Hematopoietic multipotent progenitor cell treated with erythropoietin and hydrocortisone succinate and interleukin-3 and kit ligand, for 8 days (in vitro differentiated cells): ENCODE measurements at regions not wholly inside any gene's neighbourhood (a gene's known extent, or its start where the extent isn't known, plus 50 kb on each side); places are given as distances from the start of the nearest gene placed in this dataset.
"Not testable (repeated sequence)": the region's sequence is repeated elsewhere in the genome, so short reads cannot be mapped to it uniquely, and the experiment has no call there.

Experiments
- DNase-seq: peaks from one replicate; pipeline ENCODE4 v3.0.0-alpha.2; 2015

DNA sequence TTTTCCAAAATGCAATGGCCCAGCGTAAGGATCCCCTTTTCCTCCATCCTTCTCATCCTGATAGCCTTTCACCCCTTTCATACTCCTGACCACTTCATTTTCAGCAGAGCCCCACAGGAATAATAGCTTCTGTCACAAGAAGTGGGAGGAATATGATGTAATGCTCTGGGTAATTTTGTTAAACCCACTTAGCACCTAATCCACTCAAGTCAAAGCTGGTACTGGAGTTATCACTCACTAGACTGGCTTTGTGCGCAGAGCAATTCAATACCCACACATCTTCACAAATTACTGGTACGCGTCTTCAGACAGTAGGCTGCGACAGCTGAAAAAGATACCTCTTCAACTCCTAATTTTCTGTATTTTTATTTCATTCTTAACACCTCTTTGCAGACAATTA is 2232.8 kb upstream of the WWC1 start:
- DNase-seq: no peak

DNA sequence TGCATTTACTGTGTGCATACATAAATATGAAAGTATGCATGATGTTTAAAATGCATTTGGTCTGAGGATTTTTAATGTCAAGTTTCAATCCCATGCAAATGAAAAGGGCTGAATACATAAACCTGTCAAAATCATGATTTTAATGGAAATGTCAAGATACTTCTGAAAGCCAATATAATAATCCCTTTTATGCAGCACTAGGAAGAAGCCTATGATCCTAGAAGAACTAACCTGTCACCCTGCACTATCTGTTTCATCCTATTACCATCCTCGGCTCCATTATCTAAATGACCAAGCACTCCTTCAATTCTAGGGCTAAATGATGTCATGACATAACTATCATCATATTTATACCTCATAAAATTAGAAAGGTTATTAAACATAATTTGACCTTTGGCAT is 2229.4 kb upstream of the WWC1 start:
- DNase-seq: no peak

DNA sequence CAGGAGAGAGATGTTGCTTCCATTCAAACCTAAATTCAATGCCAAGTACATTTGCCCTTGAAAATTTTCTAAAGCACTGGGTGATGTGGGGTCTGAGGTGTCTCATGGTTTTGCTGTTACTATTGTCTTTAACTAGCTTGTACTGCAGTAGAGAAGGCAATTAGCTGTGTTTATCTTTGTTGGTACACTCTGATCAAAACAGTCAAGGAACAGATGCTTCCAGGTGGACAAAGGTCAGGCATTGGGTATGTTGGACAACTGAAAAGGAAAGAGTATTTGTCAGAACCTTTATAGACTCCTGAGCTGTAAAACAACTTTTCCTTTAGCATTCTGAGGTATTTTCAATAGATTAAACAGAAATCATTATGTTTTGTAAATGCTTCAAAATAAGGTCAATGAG is 2228.7 kb upstream of the WWC1 start:
- DNase-seq: no peak

DNA sequence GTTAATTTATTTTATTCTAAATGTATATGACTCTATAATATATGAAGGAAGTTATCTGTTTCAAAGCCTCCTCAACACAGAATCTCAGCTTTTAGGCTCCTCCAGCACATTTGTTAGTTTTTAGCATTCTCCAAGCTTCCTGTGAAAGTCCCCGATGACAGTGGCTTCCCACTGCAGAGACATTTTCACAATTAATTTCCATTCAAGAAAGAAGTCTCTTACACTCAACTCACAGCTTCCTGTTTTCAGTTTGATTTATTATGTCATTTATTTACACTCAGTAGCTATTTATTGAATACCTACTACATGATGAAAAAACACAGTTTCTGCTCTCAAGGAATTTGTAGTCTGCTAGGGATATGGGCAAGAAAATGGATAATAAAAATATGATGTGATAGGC is 2228.2 kb upstream of the WWC1 start:
- DNase-seq: no peak

- no peak for DNase-seq
Observed at GRCh38 chr5:166068547-166069335, 2222.7 kb upstream of the WWC1 start.

DNA sequence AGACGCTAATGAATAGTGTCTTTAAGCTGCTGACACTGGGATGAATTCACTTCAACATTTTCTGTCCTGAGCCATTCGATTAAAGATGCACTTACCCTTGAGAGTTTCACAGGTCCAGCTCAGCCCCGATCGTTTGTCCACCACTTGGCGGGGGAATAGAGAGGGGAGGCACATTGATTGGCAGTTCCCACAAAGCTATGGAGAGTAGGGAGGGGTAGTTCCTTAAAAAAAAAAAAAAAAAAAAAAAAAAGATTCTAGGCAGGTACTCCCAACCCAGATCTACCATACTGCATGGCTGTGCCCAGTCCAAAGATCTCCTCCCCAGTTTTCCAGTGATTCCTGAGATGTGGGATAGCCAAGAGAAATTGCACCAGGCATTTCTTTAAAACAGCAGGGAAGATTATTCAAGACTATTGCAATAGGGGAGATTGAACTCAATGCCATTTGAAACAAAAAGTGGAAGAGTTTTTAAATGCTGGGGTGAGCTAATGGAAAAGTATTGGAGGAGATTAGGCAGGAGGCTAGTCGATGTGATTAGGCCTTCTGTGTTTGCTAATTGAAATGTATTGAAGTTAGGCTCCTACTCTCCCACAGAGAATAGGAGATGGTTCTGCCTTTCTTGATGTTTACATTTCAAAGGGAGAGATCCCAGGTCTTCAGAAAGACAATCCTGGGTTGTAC is 2217.4 kb upstream of the WWC1 start:
- no peak for DNase-seq

GRCh38 chr5:166074582-166075481 is 2216.6 kb upstream of the WWC1 start:
- DNase-seq: no peak

DNA sequence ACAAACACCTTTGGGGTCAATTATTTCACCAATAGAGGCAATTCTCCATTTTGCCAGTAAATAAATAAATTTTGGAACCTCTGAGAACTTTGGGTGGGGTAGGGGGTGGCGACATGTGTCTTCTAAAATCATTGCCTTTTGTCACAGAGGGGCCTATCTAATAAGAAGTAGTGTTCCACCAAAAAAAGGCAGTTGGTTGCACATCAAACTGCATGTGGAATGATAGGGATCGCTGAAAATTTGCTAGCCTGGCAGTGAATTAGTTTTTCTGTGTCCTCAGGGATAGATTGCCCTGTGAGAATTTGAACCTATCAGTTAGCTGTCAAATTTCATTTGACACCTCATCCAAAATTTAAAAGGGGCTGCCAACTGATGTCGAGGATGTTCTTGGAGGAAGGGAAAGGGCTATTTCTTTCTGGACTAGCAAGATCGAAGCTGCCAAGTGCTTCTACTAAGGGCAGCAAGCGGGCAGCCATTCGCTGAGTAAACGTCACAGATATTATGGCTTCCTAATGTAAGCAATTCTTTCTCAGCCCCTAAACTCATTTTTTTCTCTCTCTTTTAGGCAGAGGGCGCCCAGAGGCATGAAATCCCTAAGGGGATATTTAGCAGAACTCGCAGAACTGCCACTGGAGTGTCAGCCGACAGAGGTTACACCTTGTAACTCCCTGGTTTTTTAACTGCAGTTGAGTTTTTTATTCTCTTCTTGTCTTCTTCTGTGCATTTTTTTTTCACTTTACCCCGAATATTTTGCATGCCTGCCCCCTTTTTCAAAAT is 2208.1 kb upstream of the WWC1 start:
- DNase-seq: no peak

DNA sequence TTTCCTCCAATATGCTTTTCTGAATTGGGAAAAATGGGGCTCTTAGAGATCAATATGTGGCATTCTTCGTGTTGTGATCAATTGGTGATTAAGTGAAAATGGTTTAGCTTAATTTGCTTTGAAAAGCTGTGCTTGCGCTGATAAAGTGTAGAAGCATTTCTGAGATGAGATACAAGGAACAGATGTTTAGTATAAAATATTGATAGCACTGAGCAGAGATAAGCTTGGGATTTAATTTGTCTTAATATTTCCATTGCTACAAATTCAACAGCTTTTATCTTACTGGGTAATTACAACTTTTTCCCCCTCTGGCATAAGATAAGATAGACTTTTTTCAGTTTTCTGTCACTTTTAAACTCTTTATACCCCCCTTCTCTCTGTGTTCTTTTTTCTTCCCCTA is 2204.9 kb upstream of the WWC1 start:
- DNase-seq: no peak

GRCh38 chr5:166088389-166089039 is 2202.9 kb upstream of the WWC1 start:
- no peak for DNase-seq

DNA sequence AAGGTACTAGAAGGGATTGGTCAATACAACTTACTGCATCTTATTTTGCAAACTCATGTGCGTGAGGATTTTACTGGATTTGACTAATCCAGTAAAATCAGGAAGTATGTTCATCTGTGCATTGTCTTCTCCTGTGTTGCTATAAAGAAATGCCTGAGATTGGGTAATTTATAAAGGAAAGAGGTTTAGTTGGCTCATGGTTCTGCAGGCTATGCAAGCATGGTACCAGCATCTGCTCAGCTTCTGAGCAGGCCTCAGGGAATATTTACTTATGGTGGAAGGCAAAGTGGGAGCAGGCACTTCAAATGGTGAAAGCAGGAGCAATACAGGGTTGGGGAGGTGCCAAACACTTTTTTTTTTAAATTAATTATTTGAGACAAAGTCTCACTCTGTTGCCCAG is 2199.5 kb upstream of the WWC1 start:
- DNase-seq: no peak

- no peak for DNase-seq
Observed at GRCh38 chr5:166093312-166093711, 2198.1 kb upstream of the WWC1 start.

DNA sequence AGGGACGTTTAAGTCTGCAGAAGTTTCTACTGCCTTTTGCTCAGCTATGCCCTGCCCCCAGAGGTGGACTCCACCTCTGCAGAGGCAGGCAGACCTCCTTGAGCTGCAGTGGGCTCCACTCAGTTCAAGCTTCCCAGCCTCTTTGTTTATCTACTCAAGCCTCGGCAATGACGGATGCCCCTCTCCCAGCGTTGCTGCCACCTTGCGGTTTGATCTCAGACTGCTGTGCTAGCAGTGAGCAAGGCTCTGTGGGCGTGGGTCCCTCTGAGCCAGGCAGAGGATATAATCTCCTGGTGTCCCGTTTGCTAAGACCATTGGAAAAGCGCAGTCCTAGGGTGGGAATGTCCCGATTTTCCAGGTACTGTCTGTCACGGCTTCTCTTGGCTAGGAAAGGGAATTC is 2188.5 kb upstream of the WWC1 start:
- no peak for DNase-seq

DNA sequence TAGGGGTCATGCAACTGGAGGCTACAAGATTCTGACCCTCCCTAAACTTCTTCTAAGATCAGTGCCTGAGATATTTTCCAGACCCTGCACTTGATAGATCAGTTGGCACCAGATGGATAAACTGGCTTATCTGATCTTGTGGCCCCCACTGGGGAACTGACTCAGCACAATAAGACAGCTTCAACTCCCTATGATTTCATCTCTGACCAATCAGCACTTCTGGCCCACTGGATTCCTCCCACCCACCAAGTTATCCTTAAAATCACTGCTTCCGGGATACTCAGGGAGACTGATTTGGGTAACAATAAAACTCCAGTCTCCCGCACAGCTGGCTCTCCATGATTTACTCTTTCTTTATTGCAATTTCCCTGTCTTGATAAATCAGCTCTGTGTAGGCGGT is 2180.4 kb upstream of the WWC1 start:
- DNase-seq: no peak

DNA sequence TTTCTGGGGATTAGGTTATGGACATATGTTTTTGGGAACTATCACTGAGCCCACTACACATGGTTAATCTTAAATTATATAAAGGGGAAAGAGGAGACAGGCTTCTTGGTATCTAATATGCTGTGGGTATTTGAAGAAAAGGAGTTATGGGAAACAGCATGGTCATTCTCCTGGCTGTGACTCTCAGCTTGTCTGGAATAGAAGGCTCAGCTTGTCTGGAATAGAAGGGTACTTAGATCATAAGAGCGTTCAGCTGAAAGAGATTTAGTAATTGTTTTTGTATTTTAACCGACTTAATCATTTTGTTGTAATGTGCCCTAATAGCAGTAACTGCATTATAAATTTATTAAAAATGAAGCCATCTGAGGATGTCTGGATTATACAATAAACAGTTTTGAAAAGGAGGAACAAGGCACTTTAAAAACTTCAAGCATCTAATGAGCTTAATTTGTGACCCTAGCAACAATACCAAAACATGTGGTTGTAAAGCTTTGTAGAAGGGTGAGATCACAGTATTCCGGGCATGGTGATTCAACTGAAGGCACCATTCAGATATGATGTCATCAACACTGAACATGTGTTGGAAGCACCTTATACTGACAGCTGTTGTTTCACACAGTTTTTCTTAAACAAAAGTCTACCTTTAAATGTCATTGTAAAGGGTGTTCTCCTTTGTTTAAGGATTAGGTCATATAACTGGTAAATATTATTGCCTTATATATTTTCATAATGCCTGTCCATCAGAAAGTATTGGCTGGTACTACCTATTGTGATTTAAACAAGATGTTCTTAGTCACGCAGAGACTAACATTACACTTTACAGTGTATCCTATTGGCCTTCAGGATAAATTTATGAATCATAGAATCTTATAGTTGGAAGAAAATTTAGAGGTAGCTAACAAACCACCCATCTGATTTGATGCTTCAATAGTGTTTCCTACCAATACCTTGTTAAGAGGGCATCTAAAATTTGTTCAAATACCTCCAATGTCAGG is 2174.1 kb upstream of the WWC1 start:
- no peak for DNase-seq

- DNase-seq: no peak
Observed at GRCh38 chr5:166119506-166119905, 2171.9 kb upstream of the WWC1 start.

DNA sequence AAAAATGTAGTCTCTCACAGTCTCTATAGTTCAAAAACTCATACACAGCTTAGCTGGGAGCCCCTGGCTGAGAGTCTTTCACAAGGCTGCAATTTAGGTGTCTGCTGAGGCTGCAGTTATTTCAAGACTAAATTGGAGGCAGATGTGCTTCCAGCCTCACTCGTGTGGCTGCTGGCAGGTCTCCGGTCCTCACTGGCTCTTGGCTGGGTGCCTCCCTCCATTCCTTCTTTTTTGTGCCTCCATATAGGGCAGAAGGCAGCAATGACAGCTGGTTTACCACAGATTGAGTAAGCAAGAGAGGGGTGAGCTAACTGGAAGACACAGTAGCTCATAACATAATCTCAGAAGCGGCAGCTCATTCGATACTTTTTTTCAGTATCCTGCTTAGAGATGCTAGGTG is 2167.7 kb upstream of the WWC1 start:
- no peak for DNase-seq

- DNase-seq: no peak
Observed at GRCh38 chr5:166127766-166128570, 2163.5 kb upstream of the WWC1 start.

- not testable (repeated sequence) for DNase-seq
Observed at GRCh38 chr5:166145107-166145506, 2146.3 kb upstream of the WWC1 start.

DNA sequence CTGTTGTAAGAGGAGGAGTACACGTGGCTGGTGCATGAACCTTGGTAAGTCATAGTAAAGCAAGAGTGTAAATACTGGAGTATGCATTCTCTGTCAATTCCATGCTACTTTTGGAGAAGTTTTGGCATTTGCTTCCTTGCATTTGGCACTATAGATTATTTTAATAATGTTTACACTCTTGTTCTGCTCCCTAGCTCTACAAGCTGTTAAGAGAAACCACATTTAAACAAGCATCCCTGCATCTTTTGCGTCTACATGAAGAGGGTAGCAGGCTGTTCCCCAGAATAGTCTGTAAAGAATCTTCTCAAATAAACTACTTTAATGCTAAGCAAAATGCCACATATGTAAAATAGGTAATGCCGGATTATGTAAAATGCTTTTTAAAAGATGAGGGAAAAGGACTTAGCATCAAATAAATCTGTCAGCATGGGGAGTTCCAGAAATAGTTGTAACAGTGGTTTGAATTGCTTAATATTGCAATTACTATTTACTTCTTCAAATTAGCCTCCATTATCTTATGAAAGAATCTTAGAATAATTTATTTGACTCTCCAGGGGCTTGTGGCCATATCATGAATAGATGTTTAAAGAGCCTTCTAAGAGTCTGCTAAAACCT is 2127.3 kb upstream of the WWC1 start:
- no peak for DNase-seq
